Upper lobe of left lung (tissue), 6 donors: ENCODE measurements at regions not wholly inside any gene's neighbourhood (a gene's known extent, or its start where the extent isn't known, plus 50 kb on each side); places are given as distances from the start of the nearest gene placed in this dataset.

Experiments
- ATAC-seq, 2 donors: fragments of 200-7000 bp; cut with Tn5 transposase; one replicate each; pipeline ENCODE4 v1.9.1; 2022; ENCODE audit warnings: mild to moderate bottlenecking in 2 of 2, moderate library complexity in 2 of 2; ENCODE audit not compliant: low FRiP score in 2 of 2
- DNase-seq, 2 donors: peaks; one replicate each; pipeline ENCODE4 v3.0.0-alpha.2; 2019 to 2020
- H3K27ac ChIP-seq, 4 donors: fragments of 200-600 bp; sonication (generic); one replicate each; pipeline ENCODE4 v1.5.1; 2016 to 2019
- H3K27me3 ChIP-seq, 4 donors: fragments of 200-600 bp; sonication (generic); one replicate each; pipeline ENCODE4 v1.5.1; 2017 to 2019
- H3K36me3 ChIP-seq, 4 donors: fragments of 200-600 bp; sonication (generic); one replicate each; pipeline ENCODE4 v1.5.1; 2016 to 2019
- H3K4me1 ChIP-seq, 4 donors: fragments of 200-600 bp; sonication (generic); one replicate each; pipeline ENCODE4 v1.5.1; 2018 to 2019
- H3K4me3 ChIP-seq, 4 donors: fragments of 200-600 bp; sonication (generic); one replicate each; pipeline ENCODE4 v1.5.1; 2017 to 2019; ENCODE audit warnings: mild to moderate bottlenecking in 2 of 4, moderate library complexity in 1 of 4
- H3K9me3 ChIP-seq, 4 donors: fragments of 200-600 bp; sonication (generic); one replicate each; pipeline ENCODE4 v1.5.1; 2018 to 2019
- CTCF ChIP-seq, 6 experiments: fragments of 450-650 bp in 4 of 6; fragments of 200-600 bp in 2 of 6; sonication (generic) in 2 of 6; IDR thresholded peaks; one replicate each; pipeline ENCODE4 v1.5.1; 2016 to 2019; ENCODE audit warnings: antibody characterized with exemption in 6 of 6
- EP300 ChIP-seq, 4 donors: sonication (generic); formaldehyde crosslinking; IDR thresholded peaks; one replicate each; pipeline ENCODE4 v1.5.1; 2017; ENCODE audit warnings: antibody characterized with exemption in 4 of 4, control low read depth in 2 of 4
- POLR2A ChIP-seq, 4 donors: fragments of 450-650 bp; IDR thresholded peaks; one replicate each; pipeline ENCODE4 v1.5.1; 2016 to 2017; ENCODE audit warnings: antibody characterized with exemption in 4 of 4, mild to moderate bottlenecking in 2 of 4
- POLR2AphosphoS5 ChIP-seq, 2 donors: sonication (generic); formaldehyde crosslinking; IDR thresholded peaks; one replicate each; pipeline ENCODE4 v1.5.1; 2017; ENCODE audit warnings: antibody characterized with exemption in 2 of 2
- WGBS, 2 donors: methylation state at CpG; one replicate each; pipeline ENCODE4 v1.1.5; 2017 to 2018; 5-methylcytosine and 5-hydroxymethylcytosine counted together
- donor health status: DM: no; HTN: no; CAD: no; lungs with moderate emphysema.
- donor health status: DM: no; HTN: yes; CAD: no; lungs with severe emphysema.

GRCh38 chr16:54489225-54490111, 202.9 kb upstream of the IRX3 start:
- Histone ChIP-seq H3K27me3 (no peaks in the 10 kb centered on the region), H3K4me1 (no peaks in the 10 kb centered on the region), H3K9me3 (no peaks in the 10 kb centered on the region), H3K27ac (no peak overlapping the region), H3K36me3 (no peaks in the 10 kb centered on the region), H3K4me3 (no peak overlapping the region)
- no peak for ATAC-seq
- WGBS, 2 donors: 59 to 68% methylated on average over 11 of the region's 11 CpGs
- no peak for DNase-seq
- TF ChIP-seq EP300 (IDR thresholded peaks at IDR 0.05): no peak

GRCh38 chr16:54488729-54489128, 202.1 kb upstream of the IRX3 start:
- Histone ChIP-seq H3K9me3 (no peaks in the 10 kb centered on the region), H3K27ac (no peak overlapping the region), H3K36me3 (no peaks in the 10 kb centered on the region), H3K4me3 (no peak overlapping the region), H3K27me3 (no peaks in the 10 kb centered on the region), H3K4me1 (no peaks in the 10 kb centered on the region)
- WGBS, 2 donors: 74 to 75% methylated on average over 3 of the region's 3 CpGs
- TF ChIP-seq EP300 (IDR thresholded peaks at IDR 0.05) (no peak), POLR2A (IDR thresholded peaks at IDR 0.05) (no peak), CTCF (IDR thresholded peaks at IDR 0.05) (no peak), POLR2AphosphoS5 (IDR thresholded peaks at IDR 0.05) (no peak)
- DNase-seq: no peak
- ATAC-seq: no peak

GRCh38 chr16:54487933-54488332, 201.3 kb upstream of the IRX3 start:
- DNase-seq (no peak), ATAC-seq (no peak)
- WGBS, 2 donors: 69 to 78% methylated on average over 3 of the region's 3 CpGs
- Histone ChIP-seq H3K4me1 (no peaks in the 10 kb centered on the region), H3K4me3 (no peak overlapping the region), H3K27me3 (no peaks in the 10 kb centered on the region), H3K36me3 (no peaks in the 10 kb centered on the region), H3K27ac (no peak overlapping the region), H3K9me3 (no peaks in the 10 kb centered on the region)
- TF ChIP-seq POLR2A (IDR thresholded peaks at IDR 0.05): no peak
- no peak for TF ChIP-seq EP300 (IDR thresholded peaks at IDR 0.05)
- no peak for TF ChIP-seq POLR2AphosphoS5 (IDR thresholded peaks at IDR 0.05)
- TF ChIP-seq CTCF (IDR thresholded peaks at IDR 0.05): no peak

- peak in 1 of 2 donors; percentile 9 for ATAC-seq
- WGBS, 2 donors: 79 to 94% methylated on average over 3 to 9 of the region's 9 CpGs
- no peak overlapping the region for H3K27ac ChIP-seq
Measured at GRCh38 chr16:54484700-54485099, 198.1 kb upstream of the IRX3 start.

More at GRCh38 chr16:54484700-54485099, 198.1 kb upstream of the IRX3 start:
- Histone ChIP-seq H3K4me3 (no peak overlapping the region), H3K36me3 (no peaks in the 10 kb centered on the region), H3K4me1 (no peaks in the 10 kb centered on the region), H3K9me3 (no peaks in the 10 kb centered on the region), H3K27me3 (no peaks in the 10 kb centered on the region)
- no peak for TF ChIP-seq POLR2A (IDR thresholded peaks at IDR 0.05)
- no peak for TF ChIP-seq POLR2AphosphoS5 (IDR thresholded peaks at IDR 0.05)
- TF ChIP-seq EP300 (IDR thresholded peaks at IDR 0.05): no peak
- TF ChIP-seq CTCF (IDR thresholded peaks at IDR 0.05): no peak
- DNase-seq: no peak
